ENCODE measurements at regions not wholly inside any gene's neighbourhood (a gene's known extent, or its start where the extent isn't known, plus 50 kb on each side); places are given as distances from the start of the nearest gene placed in this dataset.

DNA sequence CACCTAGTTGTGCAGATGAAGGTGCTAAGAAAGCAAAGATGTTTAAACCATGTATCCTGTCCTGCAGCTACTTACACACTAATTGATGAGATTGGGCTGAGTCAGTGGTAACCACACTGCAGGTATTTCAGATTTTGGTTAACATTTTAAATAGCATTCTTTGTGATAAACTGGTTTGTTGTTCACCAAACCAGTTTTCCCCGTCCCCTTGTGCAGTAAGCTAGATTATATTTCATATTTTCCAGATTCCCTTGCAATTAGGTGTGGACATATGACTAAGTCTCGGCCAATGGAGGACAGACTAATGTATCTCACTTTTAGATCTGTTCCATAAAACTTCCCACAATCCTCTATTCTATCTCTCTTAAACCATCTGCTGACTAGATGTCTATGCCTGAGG is 320.4 kb downstream of the RWDD3 start:
- Histone ChIP-seq H3K27ac (ENCODE audit: extremely low read depth, low read depth, low read length) (no peak overlapping the region), H2AFZ (ENCODE audit: low read depth, low read length) (no peak overlapping the region), H3K9me1 (ENCODE audit: control insufficient read depth, insufficient read depth, low read length) (no peaks in the 10 kb centered on the region), H3K4me2 (ENCODE audit: insufficient read depth, low read length) (no peak overlapping the region), H4K20me1 (replicated peaks; ENCODE audit: control insufficient read depth, insufficient read depth, low read length) (no peaks in the 10 kb centered on the region), H3K36me3 (ENCODE audit: control insufficient read depth, insufficient read depth, low read length) (no peaks in the 10 kb centered on the region), H3K4me3 (no peak overlapping the region), H3K79me2 (ENCODE audit: control insufficient read depth, insufficient read depth, low read length) (no peaks in the 10 kb centered on the region), H3K4me1 (replicated peaks in 1 of 2; ENCODE audit: control insufficient read depth in 2 of 2, insufficient read depth in 2 of 2, low read length in 2 of 2) (no peaks in the 10 kb centered on the region), H3K27me3 (ENCODE audit: control insufficient read depth in 2 of 2, insufficient read depth in 2 of 2, low read length in 2 of 2) (no peaks in the 10 kb centered on the region), H3K9ac (ENCODE audit: insufficient read depth in 1 of 2, low read depth in 2 of 2, low read length in 2 of 2) (no peak overlapping the region), H3K9me3 (replicated peaks; ENCODE audit: control insufficient read depth, insufficient read depth, low read depth, low read length) (no peaks in the 10 kb centered on the region; the same call in 1 of the 2 replicates)
- ATAC-seq (no peak), DNase-seq (ENCODE audit: extremely low read depth in 1 of 4, low spot score in 3 of 4) (no peak), FAIRE-seq (no peak)
- BruUV-seq (replicated peaks): no TSS peak
- POLR2A ChIA-PET: no interaction called here
- CTCF ChIA-PET (ENCODE audit: low intra/inter-chr PET ratio): no interaction called here
- intact Hi-C loops (cut with micrococcal nuclease): no loop called here
- no peak for TF ChIP-seq MEIS2 (IDR thresholded peaks at IDR 0.05; ENCODE audit: partially characterized antibody)
- TF ChIP-seq RAD21 (CRISPR knock-in tag; conservative IDR thresholded peaks at IDR 0.05 in 1 of 2, IDR thresholded peaks at IDR 0.05 in 1 of 2): no peak
- TF ChIP-seq EHMT2 (IDR thresholded peaks at IDR 0.05): no peak
- no peak for TF ChIP-seq POLR3A (IDR thresholded peaks at IDR 0.05; ENCODE audit: borderline replicate concordance, extremely low read depth, insufficient read depth, insufficient read length)
- TF ChIP-seq NR4A1 (CRISPR knock-in tag; IDR thresholded peaks at IDR 0.05): no peak
- TF ChIP-seq NR4A1 (tag; IDR thresholded peaks at IDR 0.05): no peak
- WGBS (ENCODE audit: insufficient coverage, low coverage, missing lambda C conversion rate): 0% methylated on average over 2 of the region's 2 CpGs
- in situ Hi-C loops (cut with MboI): no loop called here

- no peaks in the 10 kb centered on the region for H3K4me1 ChIP-seq (replicated peaks in 1 of 2; ENCODE audit: control insufficient read depth in 2 of 2, insufficient read depth in 2 of 2, low read length in 2 of 2)
- in situ Hi-C loops (cut with MboI) (no loop called here), intact Hi-C loops (cut with micrococcal nuclease) (no loop called here)
- H3K27me3 ChIP-seq (ENCODE audit: control insufficient read depth in 2 of 2, insufficient read depth in 2 of 2, low read length in 2 of 2): no peaks in the 10 kb centered on the region
- no peaks in the 10 kb centered on the region for H4K20me1 ChIP-seq (replicated peaks; ENCODE audit: control insufficient read depth, insufficient read depth, low read length)
- no peak overlapping the region for H3K9ac ChIP-seq (ENCODE audit: insufficient read depth in 1 of 2, low read depth in 2 of 2, low read length in 2 of 2)
- FAIRE-seq (no peak), DNase-seq (ENCODE audit: extremely low read depth in 1 of 4, low spot score in 3 of 4) (no peak), ATAC-seq (no peak)
- 0% methylated on average over 1 of the region's 1 CpG for WGBS (ENCODE audit: insufficient coverage, low coverage, missing lambda C conversion rate)
- BruUV-seq (replicated peaks): no TSS peak
- H2AFZ ChIP-seq (ENCODE audit: low read depth, low read length): no peak overlapping the region
- POLR2A ChIA-PET: no interaction called here
- no peak overlapping the region for H3K4me2 ChIP-seq (ENCODE audit: insufficient read depth, low read length)
- CTCF ChIA-PET (ENCODE audit: low intra/inter-chr PET ratio): no interaction called here
- no peaks in the 10 kb centered on the region; the same call in 1 of the 2 replicates for H3K9me3 ChIP-seq (replicated peaks; ENCODE audit: control insufficient read depth, insufficient read depth, low read depth, low read length)
- H3K79me2 ChIP-seq (ENCODE audit: control insufficient read depth, insufficient read depth, low read length): no peaks in the 10 kb centered on the region
- H3K4me3 ChIP-seq: no peak overlapping the region
- no peaks in the 10 kb centered on the region for H3K36me3 ChIP-seq (ENCODE audit: control insufficient read depth, insufficient read depth, low read length)
- H3K27ac ChIP-seq (ENCODE audit: extremely low read depth, low read depth, low read length): no peak overlapping the region
- H3K9me1 ChIP-seq (ENCODE audit: control insufficient read depth, insufficient read depth, low read length): no peaks in the 10 kb centered on the region
- no peak for TF ChIP-seq MBD2 (IDR thresholded peaks at IDR 0.05; ENCODE audit: borderline replicate concordance, low read depth)
- TF ChIP-seq ZFPM2 (CRISPR knock-in tag; IDR thresholded peaks at IDR 0.05): no peak
- no peak for TF ChIP-seq ZNF124 (CRISPR knock-in tag; IDR thresholded peaks at IDR 0.05)
- no peak for TF ChIP-seq HOXB6 (CRISPR knock-in tag; IDR thresholded peaks at IDR 0.05; ENCODE audit: borderline replicate concordance)
- no peak for TF ChIP-seq PYGO2 (tag; IDR thresholded peaks at IDR 0.05)
- TF ChIP-seq U2AF2 (optimal IDR thresholded peaks at IDR 0.05; ENCODE audit: low read depth, low read length): no peak
- no peak for TF ChIP-seq ZNF175 (CRISPR knock-in tag; IDR thresholded peaks at IDR 0.05; ENCODE audit: low read depth)
- TF ChIP-seq, protein P1, sequence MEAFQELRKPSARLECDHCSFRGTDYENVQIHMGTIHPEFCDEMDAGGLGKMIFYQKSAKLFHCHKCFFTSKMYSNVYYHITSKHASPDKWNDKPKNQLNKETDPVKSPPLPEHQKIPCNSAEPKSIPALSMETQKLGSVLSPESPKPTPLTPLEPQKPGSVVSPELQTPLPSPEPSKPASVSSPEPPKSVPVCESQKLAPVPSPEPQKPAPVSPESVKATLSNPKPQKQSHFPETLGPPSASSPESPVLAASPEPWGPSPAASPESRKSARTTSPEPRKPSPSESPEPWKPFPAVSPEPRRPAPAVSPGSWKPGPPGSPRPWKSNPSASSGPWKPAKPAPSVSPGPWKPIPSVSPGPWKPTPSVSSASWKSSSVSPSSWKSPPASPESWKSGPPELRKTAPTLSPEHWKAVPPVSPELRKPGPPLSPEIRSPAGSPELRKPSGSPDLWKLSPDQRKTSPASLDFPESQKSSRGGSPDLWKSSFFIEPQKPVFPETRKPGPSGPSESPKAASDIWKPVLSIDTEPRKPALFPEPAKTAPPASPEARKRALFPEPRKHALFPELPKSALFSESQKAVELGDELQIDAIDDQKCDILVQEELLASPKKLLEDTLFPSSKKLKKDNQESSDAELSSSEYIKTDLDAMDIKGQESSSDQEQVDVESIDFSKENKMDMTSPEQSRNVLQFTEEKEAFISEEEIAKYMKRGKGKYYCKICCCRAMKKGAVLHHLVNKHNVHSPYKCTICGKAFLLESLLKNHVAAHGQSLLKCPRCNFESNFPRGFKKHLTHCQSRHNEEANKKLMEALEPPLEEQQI (IDR thresholded peaks at IDR 0.05): no peak
- TF ChIP-seq MXD1 (CRISPR knock-in tag; IDR thresholded peaks at IDR 0.05; ENCODE audit: borderline replicate concordance, poor library complexity, severe bottlenecking): no peak
- no peak for TF ChIP-seq PPARD (CRISPR knock-in tag; IDR thresholded peaks at IDR 0.05)
Observed at GRCh38 chr1:95558791-95559190, 324.8 kb downstream of the RWDD3 start.
